Esophagus squamous epithelium (tissue), 5 donors: ENCODE measurements at regions not wholly inside any gene's neighbourhood (a gene's known extent, or its start where the extent isn't known, plus 50 kb on each side); places are given as distances from the start of the nearest gene placed in this dataset.

Experiments
- DNase-seq: peaks from one replicate; lab custom pipeline; 2025; lab: John Stamatoyannopoulos, UW
- H3K27ac ChIP-seq, 4 donors: fragments of 200-600 bp; sonication (generic); one replicate each; pipeline ENCODE4 v1.5.1; 2016 to 2019; ENCODE audit warnings: mild to moderate bottlenecking in 1 of 4
- H3K27me3 ChIP-seq, 4 donors: fragments of 200-600 bp; sonication (generic); 1 replicate in 3 of 4; 2 replicates in 1 of 4; pipeline versions ENCODE4 v1.5.1 to v1.6.0; 2017 to 2021; ENCODE audit warnings: antibody characterized with exemption in 1 of 4
- H3K36me3 ChIP-seq, 3 donors: fragments of 200-600 bp; sonication (generic); one replicate each; pipeline ENCODE4 v1.5.1; 2016 to 2019
- H3K4me1 ChIP-seq, 3 donors: fragments of 200-600 bp; sonication (generic); one replicate each; pipeline ENCODE4 v1.5.1; 2017 to 2019
- H3K4me3 ChIP-seq, 4 donors: fragments of 200-600 bp; sonication (generic); 1 replicate in 3 of 4; 2 replicates in 1 of 4; pipeline ENCODE4 v1.5.1; 2016 to 2019; ENCODE audit warnings: mild to moderate bottlenecking in 2 of 4, moderate library complexity in 1 of 4
- H3K9me3 ChIP-seq, 3 donors: fragments of 200-600 bp; sonication (generic); one replicate each; pipeline ENCODE4 v1.5.1; 2016 to 2019
- CTCF ChIP-seq, 6 experiments: fragments of 450-650 bp in 4 of 6; fragments of 200-600 bp in 2 of 6; sonication (generic) in 2 of 6; IDR thresholded peaks; one replicate each; pipeline ENCODE4 v1.5.1; 2016 to 2019; ENCODE audit warnings: antibody characterized with exemption in 6 of 6, mild to moderate bottlenecking in 4 of 6, moderate library complexity in 4 of 6
- POLR2A ChIP-seq, 4 donors: fragments of 450-650 bp; IDR thresholded peaks; one replicate each; pipeline ENCODE4 v1.6.1; 2017; ENCODE audit warnings: antibody characterized with exemption in 4 of 4, mild to moderate bottlenecking in 4 of 4, moderate library complexity in 3 of 4
- WGBS, 2 donors: methylation state at CpG; one replicate each; pipeline ENCODE4 v1.1.5; 2018; 5-methylcytosine and 5-hydroxymethylcytosine counted together
- intact Hi-C: fragments of 100-400 bp; cut with DNase I; formaldehyde crosslinking; loops from one replicate; pipeline ENCODE4 v1.15.0; 2022
- donor health status: DM: yes; HTN: yes; CAD: no.

GRCh38 chr1:37162059-37162458 is 127.7 kb upstream of the GRIK3 start:
- intact Hi-C loops: no loop called here
- no peak overlapping the region for H3K4me3 ChIP-seq
- no peaks in the 10 kb centered on the region for H3K9me3 ChIP-seq
- no peaks in the 10 kb centered on the region for H3K4me1 ChIP-seq
- no peaks in the 10 kb centered on the region for H3K27me3 ChIP-seq
- TF ChIP-seq POLR2A (IDR thresholded peaks at IDR 0.05): no peak
- no peak for TF ChIP-seq CTCF (IDR thresholded peaks at IDR 0.05)
- H3K36me3 ChIP-seq: no peaks in the 10 kb centered on the region
- H3K27ac ChIP-seq: no peak overlapping the region
- DNase-seq: no peak

- H3K27ac ChIP-seq: no peak overlapping the region
- peaks cover 0 to 21% (median 0%) of the 10 kb centered on the region in 4 donors for H3K27me3 ChIP-seq
- intact Hi-C loops: no loop called here
- DNase-seq: no peak
- TF ChIP-seq CTCF (IDR thresholded peaks at IDR 0.05): no peak
- TF ChIP-seq POLR2A (IDR thresholded peaks at IDR 0.05): no peak
- H3K4me3 ChIP-seq: no peak overlapping the region
- H3K4me1 ChIP-seq: no peaks in the 10 kb centered on the region
- 95 to 97% methylated on average over 2 of the region's 2 CpGs for WGBS, 2 donors
- H3K36me3 ChIP-seq: no peaks in the 10 kb centered on the region
- no peaks in the 10 kb centered on the region for H3K9me3 ChIP-seq
Measured at GRCh38 chr1:37166005-37166404, 131.7 kb upstream of the GRIK3 start.

GRCh38 chr1:37167479-37167878 is 133.2 kb upstream of the GRIK3 start:
- no peaks in the 10 kb centered on the region for H3K9me3 ChIP-seq
- WGBS, 2 donors: 64 to 85% methylated on average over 1 of the region's 1 CpG
- no peaks in the 10 kb centered on the region for H3K36me3 ChIP-seq
- TF ChIP-seq POLR2A (IDR thresholded peaks at IDR 0.05) (no peak), CTCF (IDR thresholded peaks at IDR 0.05) (no peak)
- intact Hi-C loops: no loop called here
- H3K27ac ChIP-seq: no peak overlapping the region
- no peak overlapping the region for H3K4me3 ChIP-seq
- no peak for DNase-seq
- H3K4me1 ChIP-seq: no peaks in the 10 kb centered on the region
- peaks cover 0 to 30% (median 0%) of the 10 kb centered on the region in 4 donors for H3K27me3 ChIP-seq

GRCh38 chr1:37169241-37169640 is 134.9 kb upstream of the GRIK3 start:
- intact Hi-C loops: no loop called here
- no peak for DNase-seq

GRCh38 chr1:37169743-37170275 is 135.5 kb upstream of the GRIK3 start:
- H3K4me1 ChIP-seq: no peaks in the 10 kb centered on the region
- TF ChIP-seq POLR2A (IDR thresholded peaks at IDR 0.05) (no peak), CTCF (IDR thresholded peaks at IDR 0.05) (no peak)
- no peak overlapping the region for H3K27ac ChIP-seq
- WGBS, 2 donors: 68 to 69% methylated on average over 8 of the region's 8 CpGs
- no peak overlapping the region for H3K4me3 ChIP-seq
- no peak for DNase-seq
- no peaks in the 10 kb centered on the region for H3K9me3 ChIP-seq
- intact Hi-C loops: no loop called here
- peaks cover 0 to 49% (median 0%) of the 10 kb centered on the region in 4 donors for H3K27me3 ChIP-seq
- H3K36me3 ChIP-seq: no peaks in the 10 kb centered on the region

More at GRCh38 chr1:37169241-37169640, 134.9 kb upstream of the GRIK3 start:
- peaks cover 0 to 43% (median 0%) of the 10 kb centered on the region in 4 donors for H3K27me3 ChIP-seq
- H3K27ac ChIP-seq: no peak overlapping the region
- 32 to 59% methylated on average over 2 of the region's 2 CpGs for whole genome bisulfite sequencing, 2 donors
- TF ChIP-seq CTCF (IDR thresholded peaks at IDR 0.05): no peak
- TF ChIP-seq POLR2A (IDR thresholded peaks at IDR 0.05): no peak
- no peaks in the 10 kb centered on the region for H3K9me3 ChIP-seq
- H3K4me1 ChIP-seq: no peaks in the 10 kb centered on the region
- H3K4me3 ChIP-seq: no peak overlapping the region
- H3K36me3 ChIP-seq: no peaks in the 10 kb centered on the region
